ENCODE measurements at regions not wholly inside any gene's neighbourhood (a gene's known extent, or its start where the extent isn't known, plus 50 kb on each side); places are given as distances from the start of the nearest gene placed in this dataset.
"Not testable (repeated sequence)": the region's sequence is repeated elsewhere in the genome, so short reads cannot be mapped to it uniquely, and the experiment has no call there.

GRCh38 chr11:130682471-130682870 is 233.8 kb downstream of the SNX19 start:
- DNase-seq: not testable (repeated sequence)

- no peak for DNase-seq
Measured at GRCh38 chr11:130689222-130689908, 226.9 kb downstream of the SNX19 start.

GRCh38 chr11:130691581-130691980 is 224.7 kb downstream of the SNX19 start:
- no peak for DNase-seq

GRCh38 chr11:130692220-130692619 is 224.1 kb downstream of the SNX19 start:
- DNase-seq: no peak

GRCh38 chr11:130693543-130693942 is 222.7 kb downstream of the SNX19 start:
- no peak for DNase-seq

GRCh38 chr11:130694488-130695045 is 221.7 kb downstream of the SNX19 start:
- DNase-seq: no peak

- DNase-seq: no peak
Measured at GRCh38 chr11:130698174-130698573, 218.1 kb downstream of the SNX19 start.

- DNase-seq: no peak
Measured at GRCh38 chr11:130699561-130699960, 216.7 kb downstream of the SNX19 start.

- DNase-seq: no peak
Measured at GRCh38 chr11:130700092-130700491, 216.2 kb downstream of the SNX19 start.

- no peak for DNase-seq
Measured at GRCh38 chr11:130703489-130704190, 212.6 kb downstream of the SNX19 start.

GRCh38 chr11:130705670-130706421 is 210.4 kb downstream of the SNX19 start:
- no peak for DNase-seq

GRCh38 chr11:130706572-130706971 is 209.7 kb downstream of the SNX19 start:
- no peak for DNase-seq

GRCh38 chr11:130707217-130707616 is 209.1 kb downstream of the SNX19 start:
- no peak for DNase-seq

- DNase-seq: no peak
Measured at GRCh38 chr11:130709531-130709930, 206.7 kb downstream of the SNX19 start.

GRCh38 chr11:130710021-130710420 is 206.3 kb downstream of the SNX19 start:
- no peak for DNase-seq

- no peak for DNase-seq
Measured at GRCh38 chr11:130710497-130711012, 205.7 kb downstream of the SNX19 start.

GRCh38 chr11:130711193-130711592 is 205.1 kb downstream of the SNX19 start:
- no peak for DNase-seq

GRCh38 chr11:130712480-130712879 is 203.8 kb downstream of the SNX19 start:
- no peak for DNase-seq

- DNase-seq: no peak
Measured at GRCh38 chr11:130715085-130715876, 201.0 kb downstream of the SNX19 start.

GRCh38 chr11:130715877-130716220 is 200.4 kb downstream of the SNX19 start:
- DNase-seq: no peak

- no peak for DNase-seq
Measured at GRCh38 chr11:130718120-130718519, 198.2 kb downstream of the SNX19 start.

- no peak for DNase-seq
Measured at GRCh38 chr11:130719220-130719915, 196.9 kb downstream of the SNX19 start.
